ENCODE measurements at regions not wholly inside any gene's neighbourhood (a gene's known extent, or its start where the extent isn't known, plus 50 kb on each side); places are given as distances from the start of the nearest gene placed in this dataset.

- TF ChIP-seq CTCF (IDR thresholded peaks at IDR 0.05) (no peak), SIN3A (IDR thresholded peaks at IDR 0.05; ENCODE audit: borderline replicate concordance, insufficient read depth, low read depth, low read length) (no peak)
Observed at GRCh38 chr2:83665894-83666293, 793.2 kb downstream of the SUCLG1 start.

All from Panc1 (cell line).